Fibroblast of villous mesenchyme (primary cell): ENCODE measurements at regions not wholly inside any gene's neighbourhood (a gene's known extent, or its start where the extent isn't known, plus 50 kb on each side); places are given as distances from the start of the nearest gene placed in this dataset.

Experiments used
- DNase-seq: peaks from one replicate; pipeline ENCODE4 v3.0.0-alpha.2; 2010; ENCODE audit warnings: low read depth
- H3K4me3 ChIP-seq: 2 replicates; pipeline ENCODE4 v1.5.1; 2011; ENCODE audit warnings: low read depth, mild to moderate bottlenecking, low read length
- TF ChIP-seq, protein P1 (sequence below): IDR thresholded peaks from 2 replicates; pipeline ENCODE4 v1.5.1; 2012; ENCODE audit warnings: low read depth, mild to moderate bottlenecking, low read length; ENCODE audit not compliant: insufficient read depth

DNA sequence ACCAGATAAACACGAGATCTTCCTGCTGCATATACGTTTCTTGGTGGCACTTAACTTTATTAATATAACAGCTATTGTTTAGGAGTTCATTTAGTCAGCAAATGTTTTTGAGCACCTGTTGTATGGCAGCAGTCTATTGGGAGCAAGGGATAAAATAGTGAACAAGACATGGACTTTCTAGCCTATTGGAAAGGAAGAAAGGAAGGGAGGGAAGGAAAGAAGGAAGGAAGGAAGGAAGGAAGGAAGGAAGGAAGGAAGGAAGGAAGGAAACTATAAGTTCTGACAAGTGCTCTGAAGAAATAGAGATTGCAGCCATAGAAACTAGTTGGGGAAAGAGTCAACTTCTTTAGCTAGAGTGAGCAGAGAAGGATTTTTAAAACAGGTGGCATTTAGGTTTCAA is 149.1 kb upstream of the STARD13 start:
- no peak overlapping the region for H3K4me3 ChIP-seq
- DNase-seq, result no peak
- TF ChIP-seq, protein P1, sequence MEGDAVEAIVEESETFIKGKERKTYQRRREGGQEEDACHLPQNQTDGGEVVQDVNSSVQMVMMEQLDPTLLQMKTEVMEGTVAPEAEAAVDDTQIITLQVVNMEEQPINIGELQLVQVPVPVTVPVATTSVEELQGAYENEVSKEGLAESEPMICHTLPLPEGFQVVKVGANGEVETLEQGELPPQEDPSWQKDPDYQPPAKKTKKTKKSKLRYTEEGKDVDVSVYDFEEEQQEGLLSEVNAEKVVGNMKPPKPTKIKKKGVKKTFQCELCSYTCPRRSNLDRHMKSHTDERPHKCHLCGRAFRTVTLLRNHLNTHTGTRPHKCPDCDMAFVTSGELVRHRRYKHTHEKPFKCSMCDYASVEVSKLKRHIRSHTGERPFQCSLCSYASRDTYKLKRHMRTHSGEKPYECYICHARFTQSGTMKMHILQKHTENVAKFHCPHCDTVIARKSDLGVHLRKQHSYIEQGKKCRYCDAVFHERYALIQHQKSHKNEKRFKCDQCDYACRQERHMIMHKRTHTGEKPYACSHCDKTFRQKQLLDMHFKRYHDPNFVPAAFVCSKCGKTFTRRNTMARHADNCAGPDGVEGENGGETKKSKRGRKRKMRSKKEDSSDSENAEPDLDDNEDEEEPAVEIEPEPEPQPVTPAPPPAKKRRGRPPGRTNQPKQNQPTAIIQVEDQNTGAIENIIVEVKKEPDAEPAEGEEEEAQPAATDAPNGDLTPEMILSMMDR, result no peak

DNA sequence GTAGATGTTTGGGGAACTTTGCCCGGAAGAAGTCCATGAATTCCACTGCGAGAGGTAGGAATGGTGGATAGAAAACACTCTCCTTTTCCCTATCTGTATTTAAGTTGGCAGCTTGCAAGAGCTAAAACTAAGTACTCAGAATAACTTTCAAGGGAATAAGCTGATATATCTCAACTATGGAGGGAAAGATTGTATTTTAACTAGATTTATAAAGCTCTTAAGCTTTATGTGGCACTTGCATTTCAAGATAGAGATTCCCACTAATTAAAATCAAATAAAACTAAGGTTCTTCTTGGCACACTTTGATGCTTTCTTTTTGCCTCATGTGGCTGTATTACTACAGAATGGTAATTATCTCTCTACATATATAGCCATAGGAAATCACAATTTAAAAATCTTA is 149.7 kb upstream of the STARD13 start:
- DNase-seq, result no peak
- H3K4me3 ChIP-seq, result no peak overlapping the region
- TF ChIP-seq, protein P1, result no peak

DNA sequence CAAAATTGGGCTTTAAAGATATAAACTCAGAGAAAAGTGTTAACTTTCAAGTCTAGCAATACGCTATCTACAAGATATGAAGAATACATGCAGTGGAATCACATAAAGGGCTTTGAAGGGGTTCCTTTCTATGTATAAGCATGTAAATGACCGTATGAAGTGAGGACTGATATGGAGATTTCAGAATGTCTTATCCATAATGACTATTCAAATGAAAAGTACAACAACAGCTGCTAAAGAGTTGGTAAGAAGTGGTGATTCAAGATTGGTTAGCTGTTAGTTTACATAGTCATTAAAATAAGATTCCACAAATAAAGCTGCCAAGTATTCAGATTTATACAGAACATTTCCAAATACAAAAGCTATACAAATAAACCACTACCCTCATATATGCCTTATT is 153.4 kb upstream of the STARD13 start:
- H3K4me3 ChIP-seq, result no peak overlapping the region
- TF ChIP-seq, protein P1, result no peak
- no peak for DNase-seq

DNA sequence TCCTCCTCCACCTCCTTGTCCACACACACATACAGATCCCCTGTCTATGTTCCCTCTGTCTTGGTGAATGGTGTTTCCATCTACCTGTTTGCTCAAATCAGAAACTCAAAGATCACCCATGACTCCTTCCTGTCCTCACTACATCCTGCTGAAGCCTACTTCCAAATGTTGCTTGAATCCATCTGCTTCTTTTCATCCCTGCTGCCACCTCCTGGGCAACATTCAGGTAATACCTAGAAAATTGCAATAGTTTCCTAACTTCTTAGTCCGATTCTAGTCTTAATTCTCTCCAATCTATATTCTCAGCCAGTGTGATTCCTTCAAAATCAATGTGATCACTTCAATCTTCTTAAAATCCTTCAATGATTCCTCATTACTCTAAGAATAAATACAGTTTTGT is 155.5 kb upstream of the STARD13 start:
- peak; percentile 44 for DNase-seq
- TF ChIP-seq, protein P1, result peak; percentile 32
- no peak overlapping the region for H3K4me3 ChIP-seq

DNA sequence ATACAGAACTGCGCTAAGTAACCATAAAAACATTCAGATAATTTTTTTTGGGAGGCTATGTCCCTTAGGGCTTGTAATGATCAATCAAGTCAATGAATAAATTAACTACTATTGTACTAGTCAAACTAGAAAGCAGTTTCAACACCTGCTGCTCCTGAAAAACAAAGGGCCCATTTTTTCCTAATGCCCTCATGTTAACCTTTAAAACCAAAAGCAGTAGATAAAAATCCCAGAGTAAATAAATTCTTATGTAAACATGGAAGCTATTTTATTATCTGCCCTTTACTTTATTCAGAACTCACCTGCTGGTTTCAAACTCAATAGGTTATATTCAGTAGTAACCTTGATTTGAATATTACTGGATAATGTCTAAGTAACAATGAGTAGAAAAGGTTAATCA is 159.5 kb upstream of the STARD13 start:
- DNase-seq, result no peak
- H3K4me3 ChIP-seq, result no peak overlapping the region
- TF ChIP-seq, protein P1, result no peak

DNA sequence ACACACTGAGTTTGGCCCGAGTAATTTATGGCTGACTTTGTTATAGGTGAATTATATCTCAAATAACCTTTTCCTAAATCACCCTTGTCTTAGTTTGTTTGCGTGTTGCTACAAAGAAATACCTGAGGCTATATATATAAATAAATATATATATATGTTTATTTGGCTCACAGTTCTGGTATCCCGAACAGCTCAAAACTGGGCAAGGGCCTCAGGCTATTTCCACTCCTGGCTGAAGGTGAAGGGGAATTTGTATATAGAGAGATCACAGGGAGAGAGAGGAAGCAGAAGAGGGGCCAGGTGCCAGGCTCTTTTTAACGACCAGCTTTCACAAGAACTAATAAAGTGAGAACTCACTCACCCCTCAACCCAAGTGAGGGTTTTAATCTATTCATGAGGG is 159.9 kb upstream of the STARD13 start:
- TF ChIP-seq, protein P1, result no peak
- DNase-seq, result no peak
- H3K4me3 ChIP-seq, result no peak overlapping the region
